Transverse colon (tissue), 4 donors: ENCODE measurements at regions not wholly inside any gene's neighbourhood (a gene's known extent, or its start where the extent isn't known, plus 50 kb on each side); places are given as distances from the start of the nearest gene placed in this dataset.

Experiments used
- DNase-seq: peaks from one replicate; pipeline ENCODE4 v3.0.0-alpha.2; 2019
- H3K27ac ChIP-seq, 4 donors: fragments of 200-600 bp; sonication (generic); 2 replicates each; pipeline ENCODE4 v1.5.1; 2016 to 2018; ENCODE audit warnings: inconsistent platforms in 4 of 4
- H3K27me3 ChIP-seq: fragments of 200-600 bp; sonication (generic); 2 replicates; pipeline ENCODE4 v1.5.1; 2017; ENCODE audit warnings: inconsistent platforms
- H3K36me3 ChIP-seq, 4 donors: fragments of 200-600 bp; sonication (generic); 2 replicates each; pipeline ENCODE4 v1.5.1; 2017 to 2019; ENCODE audit warnings: inconsistent platforms in 4 of 4
- H3K4me1 ChIP-seq, 4 donors: fragments of 200-600 bp; sonication (generic); 2 replicates each; pipeline ENCODE4 v1.5.1; 2017 to 2020; ENCODE audit warnings: inconsistent platforms in 4 of 4
- H3K4me3 ChIP-seq, 4 donors: fragments of 200-600 bp; sonication (generic); 1 replicate in 1 of 4; 2 replicates in 3 of 4; pipeline versions ENCODE4 v1.5.1 to v1.6.1; 2017 to 2019; ENCODE audit warnings: inconsistent platforms in 4 of 4
- H3K9me3 ChIP-seq, 2 donors: fragments of 200-600 bp; sonication (generic); 2 replicates each; pipeline ENCODE4 v1.5.1; 2017 to 2019; ENCODE audit warnings: inconsistent platforms in 2 of 2
- EP300 ChIP-seq: sonication (generic); formaldehyde crosslinking; IDR thresholded peaks from one replicate; pipeline ENCODE4 v1.6.1; 2017; ENCODE audit warnings: antibody characterized with exemption, low read depth
- POLR2A ChIP-seq: fragments of 450-650 bp; IDR thresholded peaks from one replicate; pipeline ENCODE4 v1.6.1; 2016; ENCODE audit warnings: antibody characterized with exemption, mild to moderate bottlenecking, moderate library complexity
- POLR2AphosphoS5 ChIP-seq, 3 donors: sonication (generic); formaldehyde crosslinking; IDR thresholded peaks; one replicate each; pipeline ENCODE4 v1.6.1; 2016; ENCODE audit warnings: antibody characterized with exemption in 3 of 3
- WGBS, 2 donors: methylation state at CpG; one replicate each; pipeline ENCODE4 v1.1.5; 2018; ENCODE audit warnings: low coverage in 1 of 2; 5-methylcytosine and 5-hydroxymethylcytosine counted together
- in situ Hi-C, 4 donors: fragments of 200-750 bp; cut with MboI; loops; one replicate each; pipeline versions ENCODE4 v1.15.0 to v1.15.1; 2017; ENCODE audit warnings: low sequenced_read_pairs in 3 of 4, low pct_ligation_motif_present in 1 of 4, low pct_unique_long_range_greater_than_20kb in 1 of 4
- intact Hi-C: fragments of 100-400 bp; cut with DNase I; formaldehyde crosslinking; loops from one replicate; pipeline ENCODE4 v1.15.1; 2023; ENCODE audit warnings: low total_unique reads
- TF ChIP-seq, protein P1 (sequence below), 5 experiments: fragments of 200-600 bp in 3 of 5; fragments of 450-650 bp in 2 of 5; sonication (generic) in 3 of 5; IDR thresholded peaks; 1 replicate in 2 of 5; 2 replicates in 3 of 5; pipeline ENCODE4 v1.5.1; 2016 to 2017; ENCODE audit warnings: antibody characterized with exemption in 5 of 5, inconsistent platforms in 3 of 5, mild to moderate bottlenecking in 2 of 5, moderate library complexity in 1 of 5

- Histone ChIP-seq H3K27ac (no peak overlapping the region), H3K9me3 (no peaks in the 10 kb centered on the region), H3K4me3 (no peak overlapping the region), H3K27me3 (no peaks in the 10 kb centered on the region), H3K36me3 (no peaks in the 10 kb centered on the region), H3K4me1 (no peaks in the 10 kb centered on the region)
- TF ChIP-seq POLR2AphosphoS5 (IDR thresholded peaks at IDR 0.05) = no peak
- TF ChIP-seq, protein P1, sequence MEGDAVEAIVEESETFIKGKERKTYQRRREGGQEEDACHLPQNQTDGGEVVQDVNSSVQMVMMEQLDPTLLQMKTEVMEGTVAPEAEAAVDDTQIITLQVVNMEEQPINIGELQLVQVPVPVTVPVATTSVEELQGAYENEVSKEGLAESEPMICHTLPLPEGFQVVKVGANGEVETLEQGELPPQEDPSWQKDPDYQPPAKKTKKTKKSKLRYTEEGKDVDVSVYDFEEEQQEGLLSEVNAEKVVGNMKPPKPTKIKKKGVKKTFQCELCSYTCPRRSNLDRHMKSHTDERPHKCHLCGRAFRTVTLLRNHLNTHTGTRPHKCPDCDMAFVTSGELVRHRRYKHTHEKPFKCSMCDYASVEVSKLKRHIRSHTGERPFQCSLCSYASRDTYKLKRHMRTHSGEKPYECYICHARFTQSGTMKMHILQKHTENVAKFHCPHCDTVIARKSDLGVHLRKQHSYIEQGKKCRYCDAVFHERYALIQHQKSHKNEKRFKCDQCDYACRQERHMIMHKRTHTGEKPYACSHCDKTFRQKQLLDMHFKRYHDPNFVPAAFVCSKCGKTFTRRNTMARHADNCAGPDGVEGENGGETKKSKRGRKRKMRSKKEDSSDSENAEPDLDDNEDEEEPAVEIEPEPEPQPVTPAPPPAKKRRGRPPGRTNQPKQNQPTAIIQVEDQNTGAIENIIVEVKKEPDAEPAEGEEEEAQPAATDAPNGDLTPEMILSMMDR (IDR thresholded peaks at IDR 0.05) = peak; percentile 61 to 71 (median 66)
- in situ Hi-C loops = no loop called here
- WGBS, 2 donors = 33 to 35% methylated on average over 9 of the region's 9 CpGs
- peak; percentile 29 for DNase-seq
- intact Hi-C loops = no loop called here
Observed at GRCh38 chr2:79219383-79219988, 59.9 kb upstream of the REG3A start.

GRCh38 chr2:79210274-79210917, 50.8 kb upstream of the REG3A start:
- WGBS, 2 donors = 65 to 85% methylated on average over 2 of the region's 2 CpGs
- H3K27ac ChIP-seq = no peak overlapping the region
- TF ChIP-seq EP300 = no peak
- TF ChIP-seq POLR2AphosphoS5 (IDR thresholded peaks at IDR 0.05) = no peak
- no peak for TF ChIP-seq POLR2A
- TF ChIP-seq, protein P1 (IDR thresholded peaks at IDR 0.05) = no peak

More at GRCh38 chr2:79210274-79210917, 50.8 kb upstream of the REG3A start:
- Histone ChIP-seq H3K4me3 (no peak overlapping the region), H3K36me3 (no peaks in the 10 kb centered on the region), H3K9me3 (no peaks in the 10 kb centered on the region), H3K27me3 (no peaks in the 10 kb centered on the region), H3K4me1 (no peaks in the 10 kb centered on the region)
- in situ Hi-C loops = no loop called here
- no peak for DNase-seq
- intact Hi-C loops = no loop called here
